ENCODE measurements at regions not wholly inside any gene's neighbourhood (a gene's known extent, or its start where the extent isn't known, plus 50 kb on each side); places are given as distances from the start of the nearest gene placed in this dataset.

DNA sequence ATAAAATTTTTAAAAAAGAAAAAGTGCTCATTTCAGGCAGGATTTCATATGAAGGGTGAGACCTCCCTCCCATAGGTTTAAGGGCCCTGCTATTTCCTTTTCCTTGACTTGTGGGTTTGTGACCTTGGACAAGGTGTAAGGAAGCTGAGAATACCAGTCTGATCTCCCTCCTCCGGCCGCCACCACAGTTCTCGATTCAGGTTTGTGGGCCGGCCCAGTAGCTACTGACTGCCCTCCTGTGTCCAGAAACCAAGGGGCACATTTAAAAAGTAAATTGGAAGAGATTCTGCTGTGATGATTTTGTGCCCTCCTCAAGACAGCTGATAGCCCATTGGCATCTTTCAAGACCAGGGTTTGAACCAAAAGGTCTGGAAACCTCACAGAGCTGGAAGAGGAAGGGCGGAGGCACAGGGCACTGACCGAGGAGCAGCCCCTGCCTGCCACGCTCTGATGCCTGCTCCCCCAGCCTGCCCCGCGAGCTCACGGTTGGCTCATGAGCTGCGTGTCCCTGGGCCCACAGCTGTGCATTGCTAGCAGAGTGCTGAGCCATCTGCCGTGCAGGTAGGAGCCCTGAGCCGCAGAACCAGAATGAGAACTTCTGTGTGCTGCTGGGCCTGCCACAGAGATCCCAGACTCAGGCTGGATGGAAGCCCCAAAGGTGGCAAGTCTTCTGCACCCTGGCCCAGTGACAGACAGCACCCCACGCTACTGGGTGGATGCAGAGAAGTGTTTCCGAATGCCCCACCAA lies 348.7 kb downstream of the NPHP4 start:
- H4K91ac ChIP-seq (ENCODE audit: low read depth, low read length, poor library complexity) = no peak overlapping the region
- H3K4me1 ChIP-seq (ENCODE audit: control insufficient read depth in 2 of 2, insufficient read depth in 1 of 2, low read depth in 1 of 2, low read length in 2 of 2) = peaks cover 0 to 3% of the 10 kb centered on the region in 2 donors
- H2BK5ac ChIP-seq (ENCODE audit: low read length) = no peak overlapping the region
- no peak overlapping the region for H3K27ac ChIP-seq (replicated peaks; ENCODE audit: low read length)
- H2BK15ac ChIP-seq (ENCODE audit: low read length) = no peak overlapping the region
- H3K18ac ChIP-seq (ENCODE audit: low read length) = peak overlapping the region; percentile 90
- no peak overlapping the region for H3K4me2 ChIP-seq (ENCODE audit: insufficient read depth, low read length, poor library complexity, severe bottlenecking)
- H2BK12ac ChIP-seq (ENCODE audit: low read length) = no peak overlapping the region
- no peak overlapping the region for H2AK5ac ChIP-seq (ENCODE audit: low read depth, low read length)
- no peak overlapping the region for H2AFZ ChIP-seq (ENCODE audit: low read length)
- H3K79me1 ChIP-seq (ENCODE audit: low read depth, low read length) = no peaks in the 10 kb centered on the region
- H3K36me3 ChIP-seq (replicated peaks in 1 of 2; ENCODE audit: control insufficient read depth in 2 of 2, insufficient read depth in 2 of 2, low read length in 2 of 2) = no peaks in the 10 kb centered on the region
- DNase-seq (ENCODE audit: low spot score) = no peak
- WGBS, 2 donors (ENCODE audit: extremely low coverage in 2 of 2, insufficient read length in 2 of 2, insufficient replicate concordance in 1 of 2) = no CpG with 5 or more reads among the region's 15 CpGs
- H3K9ac ChIP-seq (ENCODE audit: low read depth, low read length, poor library complexity) = no peak overlapping the region
- H2BK120ac ChIP-seq (ENCODE audit: low read depth, low read length) = no peak overlapping the region
- H3K4ac ChIP-seq (ENCODE audit: low read length) = no peak overlapping the region
- no peaks in the 10 kb centered on the region for H3K27me3 ChIP-seq (ENCODE audit: control insufficient read depth in 3 of 3, insufficient read depth in 3 of 3, low read depth in 1 of 3, low read length in 3 of 3)
- peaks cover 0 to 4% of the 10 kb centered on the region in 2 donors for H3K9me3 ChIP-seq (replicated peaks in 1 of 2; ENCODE audit: control insufficient read depth in 2 of 2, insufficient read depth in 1 of 2, low read depth in 1 of 2, low read length in 2 of 2)
- H3K14ac ChIP-seq (ENCODE audit: low read length) = peak overlapping the region; percentile 56
- peak overlapping the region; percentile 83 for H4K8ac ChIP-seq (ENCODE audit: low read depth, low read length)
- H3K23ac ChIP-seq (ENCODE audit: low read depth, low read length, poor library complexity) = peak overlapping the region; percentile 13
- H3K4me3 ChIP-seq (ENCODE audit: low read length in 2 of 2) = peak overlapping the region in 1 of 2 donors; percentile 1

DNA sequence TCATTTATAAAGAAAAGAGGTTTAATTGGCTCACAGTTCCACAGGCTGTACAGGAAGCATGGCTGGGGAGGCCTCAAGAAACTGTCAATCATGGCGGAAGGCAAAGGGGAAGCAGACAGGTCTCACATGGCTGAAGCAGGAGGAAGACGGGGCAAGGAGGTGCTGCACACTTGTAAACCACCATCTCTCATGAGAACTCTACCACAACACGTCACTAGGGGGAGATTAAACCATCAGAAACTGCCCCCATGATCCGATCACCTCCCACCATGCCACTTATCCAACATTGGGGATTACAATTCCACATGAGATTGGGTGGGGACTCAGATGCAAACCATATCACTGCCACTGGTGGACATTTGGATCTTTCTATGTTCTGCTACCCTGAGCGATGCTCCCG lies 351.4 kb downstream of the NPHP4 start:
- Histone ChIP-seq H2BK15ac (ENCODE audit: low read length) (no peak overlapping the region), H3K79me1 (ENCODE audit: low read depth, low read length) (no peaks in the 10 kb centered on the region), H3K4me2 (ENCODE audit: insufficient read depth, low read length, poor library complexity, severe bottlenecking) (no peak overlapping the region), H2BK12ac (ENCODE audit: low read length) (no peak overlapping the region), H3K27ac (replicated peaks; ENCODE audit: low read length) (no peak overlapping the region), H3K9ac (ENCODE audit: low read depth, low read length, poor library complexity) (no peak overlapping the region), H3K18ac (ENCODE audit: low read length) (no peak overlapping the region), H2BK5ac (ENCODE audit: low read length) (no peak overlapping the region), H2AK5ac (ENCODE audit: low read depth, low read length) (no peak overlapping the region), H2BK120ac (ENCODE audit: low read depth, low read length) (no peak overlapping the region), H2AFZ (ENCODE audit: low read length) (no peak overlapping the region), H3K4ac (ENCODE audit: low read length) (no peak overlapping the region), H3K9me3 (replicated peaks in 1 of 2; ENCODE audit: control insufficient read depth in 2 of 2, insufficient read depth in 1 of 2, low read depth in 1 of 2, low read length in 2 of 2) (peaks cover 0 to 6% of the 10 kb centered on the region in 2 donors), H4K91ac (ENCODE audit: low read depth, low read length, poor library complexity) (no peak overlapping the region), H3K14ac (ENCODE audit: low read length) (no peak overlapping the region), H3K27me3 (ENCODE audit: control insufficient read depth in 3 of 3, insufficient read depth in 3 of 3, low read depth in 1 of 3, low read length in 3 of 3) (no peaks in the 10 kb centered on the region), H3K23ac (ENCODE audit: low read depth, low read length, poor library complexity) (no peak overlapping the region), H3K4me3 (ENCODE audit: low read length in 2 of 2) (no peak overlapping the region), H4K8ac (ENCODE audit: low read depth, low read length) (no peak overlapping the region), H3K4me1 (ENCODE audit: control insufficient read depth in 2 of 2, insufficient read depth in 1 of 2, low read depth in 1 of 2, low read length in 2 of 2) (no peaks in the 10 kb centered on the region), H3K36me3 (replicated peaks in 1 of 2; ENCODE audit: control insufficient read depth in 2 of 2, insufficient read depth in 2 of 2, low read length in 2 of 2) (no peaks in the 10 kb centered on the region)
- WGBS, 2 donors (ENCODE audit: extremely low coverage in 2 of 2, insufficient read length in 2 of 2, insufficient replicate concordance in 1 of 2) = no CpG with 5 or more reads among the region's 6 CpGs
- peak; percentile 12 for DNase-seq (ENCODE audit: low spot score)

DNA sequence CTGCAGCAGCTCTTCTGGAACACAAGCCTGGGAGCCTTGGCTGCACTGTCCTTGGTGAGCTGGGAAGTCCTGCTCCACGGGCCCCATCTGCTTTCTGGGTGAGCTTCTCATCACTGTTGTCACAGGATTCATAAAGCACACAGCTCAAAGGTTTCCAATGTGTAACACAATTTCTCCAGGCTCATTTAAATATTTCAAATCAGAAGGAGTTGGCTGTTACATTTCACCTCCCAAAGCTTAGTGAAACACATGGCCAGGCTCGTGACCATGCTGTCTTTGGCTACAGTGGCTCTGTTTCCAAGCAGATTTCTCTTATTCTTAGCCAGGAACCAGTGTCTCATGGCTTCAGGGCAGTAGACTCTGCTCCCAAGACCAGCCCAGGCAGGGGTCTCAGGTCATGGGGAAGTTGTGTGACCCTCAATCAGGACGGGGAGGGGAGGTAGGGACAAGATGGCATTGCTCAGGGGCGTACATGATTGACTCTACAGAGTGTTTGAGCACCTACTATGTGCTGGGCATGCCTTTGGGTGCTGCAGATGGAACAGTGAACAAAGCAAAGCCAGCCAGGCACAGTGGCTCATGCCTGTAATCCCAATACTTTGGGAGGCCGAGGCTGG lies 353.0 kb downstream of the NPHP4 start:
- H4K91ac ChIP-seq (ENCODE audit: low read depth, low read length, poor library complexity) = no peak overlapping the region
- no peak for DNase-seq (ENCODE audit: low spot score)
- no peak overlapping the region for H3K4me3 ChIP-seq (ENCODE audit: low read length in 2 of 2)
- peaks cover 0 to 3% of the 10 kb centered on the region in 2 donors for H3K9me3 ChIP-seq (replicated peaks in 1 of 2; ENCODE audit: control insufficient read depth in 2 of 2, insufficient read depth in 1 of 2, low read depth in 1 of 2, low read length in 2 of 2)
- no peak overlapping the region for H3K14ac ChIP-seq (ENCODE audit: low read length)
- H3K27me3 ChIP-seq (ENCODE audit: control insufficient read depth in 3 of 3, insufficient read depth in 3 of 3, low read depth in 1 of 3, low read length in 3 of 3) = no peaks in the 10 kb centered on the region
- no peaks in the 10 kb centered on the region for H3K79me1 ChIP-seq (ENCODE audit: low read depth, low read length)
- H2BK15ac ChIP-seq (ENCODE audit: low read length) = no peak overlapping the region
- no peak overlapping the region for H2BK12ac ChIP-seq (ENCODE audit: low read length)
- H2AFZ ChIP-seq (ENCODE audit: low read length) = no peak overlapping the region
- no peak overlapping the region for H3K9ac ChIP-seq (ENCODE audit: low read depth, low read length, poor library complexity)
- H4K8ac ChIP-seq (ENCODE audit: low read depth, low read length) = no peak overlapping the region
- no peak overlapping the region for H3K27ac ChIP-seq (replicated peaks; ENCODE audit: low read length)
- H3K4me2 ChIP-seq (ENCODE audit: insufficient read depth, low read length, poor library complexity, severe bottlenecking) = no peak overlapping the region
- no peak overlapping the region for H3K4ac ChIP-seq (ENCODE audit: low read length)
- H2BK5ac ChIP-seq (ENCODE audit: low read length) = no peak overlapping the region
- no peaks in the 10 kb centered on the region for H3K4me1 ChIP-seq (ENCODE audit: control insufficient read depth in 2 of 2, insufficient read depth in 1 of 2, low read depth in 1 of 2, low read length in 2 of 2)
- no peak overlapping the region for H3K23ac ChIP-seq (ENCODE audit: low read depth, low read length, poor library complexity)
- no peak overlapping the region for H2AK5ac ChIP-seq (ENCODE audit: low read depth, low read length)
- no peak overlapping the region for H2BK120ac ChIP-seq (ENCODE audit: low read depth, low read length)
- no CpG with 5 or more reads among the region's 5 CpGs for WGBS, 2 donors (ENCODE audit: extremely low coverage in 2 of 2, insufficient read length in 2 of 2, insufficient replicate concordance in 1 of 2)
- H3K18ac ChIP-seq (ENCODE audit: low read length) = no peak overlapping the region
- no peaks in the 10 kb centered on the region for H3K36me3 ChIP-seq (replicated peaks in 1 of 2; ENCODE audit: control insufficient read depth in 2 of 2, insufficient read depth in 2 of 2, low read length in 2 of 2)

DNA sequence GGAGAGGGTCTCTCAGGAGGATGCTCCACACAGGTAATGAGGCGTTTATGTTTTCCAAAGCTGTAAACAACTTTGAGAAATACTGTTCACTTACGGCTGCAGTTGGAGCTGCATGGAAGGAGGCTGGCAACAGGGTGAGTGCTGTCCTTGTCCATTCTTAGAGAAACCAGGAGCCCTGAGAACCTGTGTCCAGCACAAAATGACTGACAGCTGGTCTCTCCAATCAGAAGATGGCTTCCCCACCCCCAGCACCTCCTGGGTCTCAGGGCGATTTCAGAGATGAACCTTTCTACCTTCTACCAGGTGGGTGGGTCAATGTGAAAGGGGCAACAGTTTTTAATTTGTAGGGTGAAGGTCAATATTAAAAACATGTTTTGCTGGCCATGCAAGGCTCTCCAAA lies 353.6 kb downstream of the NPHP4 start:
- Histone ChIP-seq H2BK120ac (ENCODE audit: low read depth, low read length) (no peak overlapping the region), H2BK15ac (ENCODE audit: low read length) (no peak overlapping the region), H2AK5ac (ENCODE audit: low read depth, low read length) (no peak overlapping the region), H2BK5ac (ENCODE audit: low read length) (no peak overlapping the region), H3K14ac (ENCODE audit: low read length) (no peak overlapping the region), H3K4ac (ENCODE audit: low read length) (no peak overlapping the region), H3K9ac (ENCODE audit: low read depth, low read length, poor library complexity) (no peak overlapping the region), H4K8ac (ENCODE audit: low read depth, low read length) (no peak overlapping the region), H3K18ac (ENCODE audit: low read length) (no peak overlapping the region), H3K27ac (replicated peaks; ENCODE audit: low read length) (no peak overlapping the region), H2AFZ (ENCODE audit: low read length) (no peak overlapping the region), H3K4me3 (ENCODE audit: low read length in 2 of 2) (no peak overlapping the region), H3K79me1 (ENCODE audit: low read depth, low read length) (no peaks in the 10 kb centered on the region), H3K36me3 (replicated peaks in 1 of 2; ENCODE audit: control insufficient read depth in 2 of 2, insufficient read depth in 2 of 2, low read length in 2 of 2) (no peaks in the 10 kb centered on the region), H3K27me3 (ENCODE audit: control insufficient read depth in 3 of 3, insufficient read depth in 3 of 3, low read depth in 1 of 3, low read length in 3 of 3) (no peaks in the 10 kb centered on the region), H3K9me3 (replicated peaks in 1 of 2; ENCODE audit: control insufficient read depth in 2 of 2, insufficient read depth in 1 of 2, low read depth in 1 of 2, low read length in 2 of 2) (peaks cover 0 to 3% of the 10 kb centered on the region in 2 donors), H4K91ac (ENCODE audit: low read depth, low read length, poor library complexity) (no peak overlapping the region), H3K23ac (ENCODE audit: low read depth, low read length, poor library complexity) (no peak overlapping the region), H3K4me2 (ENCODE audit: insufficient read depth, low read length, poor library complexity, severe bottlenecking) (no peak overlapping the region), H3K4me1 (ENCODE audit: control insufficient read depth in 2 of 2, insufficient read depth in 1 of 2, low read depth in 1 of 2, low read length in 2 of 2) (no peaks in the 10 kb centered on the region), H2BK12ac (ENCODE audit: low read length) (no peak overlapping the region)
- no CpG with 5 or more reads among the region's 3 CpGs for WGBS, 2 donors (ENCODE audit: extremely low coverage in 2 of 2, insufficient read length in 2 of 2, insufficient replicate concordance in 1 of 2)
- DNase-seq (ENCODE audit: low spot score) = no peak
